HG02798 (cell line): ENCODE measurements at regions not wholly inside any gene's neighbourhood (a gene's known extent, or its start where the extent isn't known, plus 50 kb on each side); places are given as distances from the start of the nearest gene placed in this dataset.

Experiments
- ATAC-seq: cut with Tn5 transposase; IDR thresholded peaks from one replicate; pipeline ENCODE4 v1.9.1; 2021; ENCODE audit warnings: mild to moderate bottlenecking; ENCODE audit not compliant: unreplicated experiment, poor library complexity

- no peak for ATAC-seq
Observed at GRCh38 chr2:217096474-217097225, 236.8 kb upstream of the TNP1 start.

GRCh38 chr2:217095511-217096205 lies 235.8 kb upstream of the TNP1 start:
- ATAC-seq: no peak

GRCh38 chr2:217092710-217093379 lies 233.0 kb upstream of the TNP1 start:
- ATAC-seq: no peak

- no peak for ATAC-seq
Observed at GRCh38 chr2:217091531-217091930, 231.7 kb upstream of the TNP1 start.

- no peak for ATAC-seq
Observed at GRCh38 chr2:217090884-217091283, 231.0 kb upstream of the TNP1 start.

GRCh38 chr2:217090024-217090473 lies 230.2 kb upstream of the TNP1 start:
- ATAC-seq: peak; percentile 76

- no peak for ATAC-seq
Observed at GRCh38 chr2:217086718-217087117, 226.9 kb upstream of the TNP1 start.

- ATAC-seq: no peak
Observed at GRCh38 chr2:217086038-217086522, 226.2 kb upstream of the TNP1 start.

- ATAC-seq: no peak
Observed at GRCh38 chr2:217085543-217085942, 225.7 kb upstream of the TNP1 start.

GRCh38 chr2:217081799-217082198 lies 221.9 kb upstream of the TNP1 start:
- no peak for ATAC-seq

GRCh38 chr2:217079165-217079564 lies 219.3 kb upstream of the TNP1 start:
- ATAC-seq: no peak

- no peak for ATAC-seq
Observed at GRCh38 chr2:217077831-217078407, 218.1 kb upstream of the TNP1 start.

- no peak for ATAC-seq
Observed at GRCh38 chr2:217076657-217077232, 216.9 kb upstream of the TNP1 start.

- no peak for ATAC-seq
Observed at GRCh38 chr2:217076058-217076435, 216.2 kb upstream of the TNP1 start.

- no peak for ATAC-seq
Observed at GRCh38 chr2:217075268-217076057, 215.6 kb upstream of the TNP1 start.

- no peak for ATAC-seq
Observed at GRCh38 chr2:217074576-217075255, 214.9 kb upstream of the TNP1 start.

GRCh38 chr2:217071416-217071815 lies 211.6 kb upstream of the TNP1 start:
- no peak for ATAC-seq

GRCh38 chr2:217070611-217071010 lies 210.7 kb upstream of the TNP1 start:
- ATAC-seq: no peak

- no peak for ATAC-seq
Observed at GRCh38 chr2:217070043-217070430, 210.2 kb upstream of the TNP1 start.
